Kidney (tissue), 13 donors: ENCODE measurements at regions not wholly inside any gene's neighbourhood (a gene's known extent, or its start where the extent isn't known, plus 50 kb on each side); places are given as distances from the start of the nearest gene placed in this dataset.

ENCODE experiments used
- DNase-seq, 5 donors: peaks; one replicate each; pipeline ENCODE4 v3.0.0-alpha.2; 2013 to 2020
- FAIRE-seq: peaks from 2 replicates; lab custom pipeline; 2012; peaks lifted over from hg19 to GRCh38; lab: Jason Lieb, UNC
- H3K27ac ChIP-seq, 2 donors: one replicate each; pipeline ENCODE4 v1.7.0; 2013; ENCODE audit warnings: low read depth in 2 of 2, low read length in 2 of 2, inconsistent platforms in 1 of 2
- H3K27me3 ChIP-seq: one replicate; pipeline ENCODE4 v1.7.1; 2013; ENCODE audit warnings: low read length, inconsistent platforms; ENCODE audit not compliant: control insufficient read depth, insufficient read depth
- H3K36me3 ChIP-seq, 3 donors: one replicate each; pipeline versions ENCODE4 v1.7.0 to v1.7.1; 2013; ENCODE audit warnings: low read length in 3 of 3, control low read depth in 1 of 3, inconsistent platforms in 1 of 3; ENCODE audit not compliant: insufficient read depth in 3 of 3, control insufficient read depth in 2 of 3
- H3K4me1 ChIP-seq, 3 donors: one replicate each; pipeline versions ENCODE4 v1.7.0 to v1.7.1; 2013; ENCODE audit warnings: low read length in 3 of 3, inconsistent platforms in 1 of 3, low read depth in 1 of 3; ENCODE audit not compliant: control insufficient read depth in 2 of 3, insufficient read depth in 2 of 3
- H3K4me3 ChIP-seq, 3 donors: one replicate each; pipeline versions ENCODE4 v1.7.0 to v1.8.1; 2013; ENCODE audit warnings: low read length in 3 of 3, control low read depth in 1 of 3, inconsistent platforms in 1 of 3
- H3K9ac ChIP-seq, 3 donors: one replicate each; pipeline versions ENCODE4 v1.7.0 to v1.7.1; 2013; ENCODE audit warnings: low read length in 3 of 3, control low read depth in 1 of 3, inconsistent platforms in 1 of 3
- H3K9me3 ChIP-seq, 3 donors: one replicate each; pipeline versions ENCODE4 v1.7.0 to v1.7.1; 2013; ENCODE audit warnings: low read length in 3 of 3, control low read depth in 1 of 3, inconsistent platforms in 1 of 3; ENCODE audit not compliant: control insufficient read depth in 2 of 3, insufficient read depth in 1 of 3
- intact Hi-C: fragments of 100-400 bp; cut with DNase I; formaldehyde crosslinking; loops from one replicate; pipeline ENCODE4 v1.11.1; 2022
- TF ChIP-seq, protein P1 (sequence below): IDR thresholded peaks from 3 replicates; pipeline ENCODE4 v1.5.1; 2012; ENCODE audit warnings: mild to moderate bottlenecking, moderate library complexity, borderline replicate concordance; ENCODE audit not compliant: insufficient read depth; ENCODE audit errors: extremely low read depth
- donor health status: control.
- donor health status: control.
- donor health status: control.
- donor health status: control.
- donor health status: control.
- donor health status: DM: yes; HTN: yes; CAD: no.
- donor health status: Normal renal cell carcinoma (clear cell type).

- FAIRE-seq (no peak), DNase-seq (no peak)
- peaks cover 0 to 3% (median 0%) of the 10 kb centered on the region in 3 donors for H3K9me3 ChIP-seq
- H3K4me1 ChIP-seq = no peaks in the 10 kb centered on the region
- no peaks in the 10 kb centered on the region for H3K27me3 ChIP-seq
- intact Hi-C loops = no loop called here
- H3K27ac ChIP-seq = no peak overlapping the region
- TF ChIP-seq, protein P1, sequence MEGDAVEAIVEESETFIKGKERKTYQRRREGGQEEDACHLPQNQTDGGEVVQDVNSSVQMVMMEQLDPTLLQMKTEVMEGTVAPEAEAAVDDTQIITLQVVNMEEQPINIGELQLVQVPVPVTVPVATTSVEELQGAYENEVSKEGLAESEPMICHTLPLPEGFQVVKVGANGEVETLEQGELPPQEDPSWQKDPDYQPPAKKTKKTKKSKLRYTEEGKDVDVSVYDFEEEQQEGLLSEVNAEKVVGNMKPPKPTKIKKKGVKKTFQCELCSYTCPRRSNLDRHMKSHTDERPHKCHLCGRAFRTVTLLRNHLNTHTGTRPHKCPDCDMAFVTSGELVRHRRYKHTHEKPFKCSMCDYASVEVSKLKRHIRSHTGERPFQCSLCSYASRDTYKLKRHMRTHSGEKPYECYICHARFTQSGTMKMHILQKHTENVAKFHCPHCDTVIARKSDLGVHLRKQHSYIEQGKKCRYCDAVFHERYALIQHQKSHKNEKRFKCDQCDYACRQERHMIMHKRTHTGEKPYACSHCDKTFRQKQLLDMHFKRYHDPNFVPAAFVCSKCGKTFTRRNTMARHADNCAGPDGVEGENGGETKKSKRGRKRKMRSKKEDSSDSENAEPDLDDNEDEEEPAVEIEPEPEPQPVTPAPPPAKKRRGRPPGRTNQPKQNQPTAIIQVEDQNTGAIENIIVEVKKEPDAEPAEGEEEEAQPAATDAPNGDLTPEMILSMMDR = no peak
- H3K4me3 ChIP-seq = no peak overlapping the region
- no peaks in the 10 kb centered on the region for H3K36me3 ChIP-seq
- H3K9ac ChIP-seq = no peak overlapping the region
Measured at GRCh38 chr21:18655931-18656330, 252.3 kb upstream of the TMPRSS15 start.

- Histone ChIP-seq H3K27me3 (no peaks in the 10 kb centered on the region), H3K27ac (no peak overlapping the region), H3K4me1 (no peaks in the 10 kb centered on the region), H3K9me3 (no peaks in the 10 kb centered on the region), H3K4me3 (no peak overlapping the region), H3K36me3 (no peaks in the 10 kb centered on the region), H3K9ac (no peak overlapping the region)
- TF ChIP-seq, protein P1 = no peak
- no peak for DNase-seq
- no peak for FAIRE-seq
- intact Hi-C loops = no loop called here
Measured at GRCh38 chr21:18661842-18662241, 258.3 kb upstream of the TMPRSS15 start.

DNA sequence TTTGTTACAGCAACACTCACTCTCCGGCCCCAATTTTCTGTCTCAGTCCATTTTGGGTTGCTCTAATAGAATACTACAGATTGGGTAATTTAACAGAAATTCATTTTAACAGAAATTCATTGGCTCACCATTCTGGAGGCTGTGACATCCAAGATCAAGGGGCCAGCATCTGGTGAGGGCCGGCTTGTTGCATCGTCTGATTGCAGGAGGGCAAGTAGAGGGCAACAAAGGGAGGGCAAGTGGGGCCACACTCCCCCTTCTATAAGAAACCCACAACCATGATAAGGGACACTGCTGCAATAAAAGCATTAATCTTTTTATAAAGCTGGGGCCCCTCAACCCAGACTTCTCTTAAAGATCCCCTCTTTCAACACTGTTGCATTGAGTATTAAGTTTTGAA, 260.1 kb upstream of the TMPRSS15 start:
- H3K9me3 ChIP-seq = no peaks in the 10 kb centered on the region
- no peaks in the 10 kb centered on the region for H3K4me1 ChIP-seq
- H3K27ac ChIP-seq = no peak overlapping the region
- DNase-seq (no peak), FAIRE-seq (no peak)
- intact Hi-C loops = no loop called here
- no peaks in the 10 kb centered on the region for H3K36me3 ChIP-seq
- H3K27me3 ChIP-seq = no peaks in the 10 kb centered on the region
- TF ChIP-seq, protein P1 = no peak
- no peak overlapping the region for H3K4me3 ChIP-seq
- no peak overlapping the region for H3K9ac ChIP-seq

GRCh38 chr21:18666725-18667124, 263.1 kb upstream of the TMPRSS15 start:
- no peak overlapping the region for H3K9ac ChIP-seq
- DNase-seq = no peak
- H3K4me1 ChIP-seq = no peaks in the 10 kb centered on the region
- no peaks in the 10 kb centered on the region for H3K36me3 ChIP-seq
- TF ChIP-seq, protein P1 = no peak
- H3K9me3 ChIP-seq = no peaks in the 10 kb centered on the region
- intact Hi-C loops = no loop called here
- FAIRE-seq = no peak
- H3K27ac ChIP-seq = no peak overlapping the region
- H3K4me3 ChIP-seq = no peak overlapping the region
- H3K27me3 ChIP-seq = no peaks in the 10 kb centered on the region
